Left ventricle myocardium inferior (tissue), 1 donor: ENCODE measurements at regions not wholly inside any gene's neighbourhood (a gene's known extent, or its start where the extent isn't known, plus 50 kb on each side); places are given as distances from the start of the nearest gene placed in this dataset.
A peak's percentile ranks its signal among the peaks of the same experiment; 100 is the strongest.

Experiments
- DNase-seq: peaks from one replicate; pipeline ENCODE4 v3.0.0-alpha.2; 2020
- H3K27ac ChIP-seq: fragments of 200-600 bp; replicated peaks from 2 replicates; pipeline ENCODE4 v1.8.0; 2021
- H3K27me3 ChIP-seq: fragments of 200-600 bp; 2 replicates; pipeline ENCODE4 v1.8.0; 2021; ENCODE audit warnings: low read depth
- H3K36me3 ChIP-seq: fragments of 200-600 bp; 2 replicates; pipeline ENCODE4 v1.8.0; 2021
- H3K4me1 ChIP-seq: fragments of 200-600 bp; 2 replicates; pipeline ENCODE4 v1.8.0; 2021
- H3K4me3 ChIP-seq: fragments of 200-600 bp; 2 replicates; pipeline ENCODE4 v1.8.0; 2021; ENCODE audit warnings: mild to moderate bottlenecking, moderate library complexity
- H3K9me3 ChIP-seq: fragments of 200-600 bp; replicated peaks from 2 replicates; pipeline ENCODE4 v1.8.0; 2021
- intact Hi-C: fragments of 100-400 bp; cut with micrococcal nuclease; formaldehyde crosslinking; loops from one replicate; pipeline ENCODE4 v1.11.0; 2022
- TF ChIP-seq, protein P1 (sequence below): fragments of 200-600 bp; IDR thresholded peaks from 2 replicates; pipeline ENCODE4 v1.8.0; 2021; ENCODE audit warnings: antibody characterized with exemption, mild to moderate bottlenecking, borderline replicate concordance
- donor health status: DM: no; HTN: yes; CAD: no; lungs with severe emphysema.

- Histone ChIP-seq H3K4me1 (peaks cover 14% of the 10 kb centered on the region), H3K36me3 (no peaks in the 10 kb centered on the region), H3K27me3 (no peaks in the 10 kb centered on the region), H3K9me3 (no peaks in the 10 kb centered on the region), H3K27ac (no peak overlapping the region), H3K4me3 (no peak overlapping the region)
- TF ChIP-seq, protein P1, sequence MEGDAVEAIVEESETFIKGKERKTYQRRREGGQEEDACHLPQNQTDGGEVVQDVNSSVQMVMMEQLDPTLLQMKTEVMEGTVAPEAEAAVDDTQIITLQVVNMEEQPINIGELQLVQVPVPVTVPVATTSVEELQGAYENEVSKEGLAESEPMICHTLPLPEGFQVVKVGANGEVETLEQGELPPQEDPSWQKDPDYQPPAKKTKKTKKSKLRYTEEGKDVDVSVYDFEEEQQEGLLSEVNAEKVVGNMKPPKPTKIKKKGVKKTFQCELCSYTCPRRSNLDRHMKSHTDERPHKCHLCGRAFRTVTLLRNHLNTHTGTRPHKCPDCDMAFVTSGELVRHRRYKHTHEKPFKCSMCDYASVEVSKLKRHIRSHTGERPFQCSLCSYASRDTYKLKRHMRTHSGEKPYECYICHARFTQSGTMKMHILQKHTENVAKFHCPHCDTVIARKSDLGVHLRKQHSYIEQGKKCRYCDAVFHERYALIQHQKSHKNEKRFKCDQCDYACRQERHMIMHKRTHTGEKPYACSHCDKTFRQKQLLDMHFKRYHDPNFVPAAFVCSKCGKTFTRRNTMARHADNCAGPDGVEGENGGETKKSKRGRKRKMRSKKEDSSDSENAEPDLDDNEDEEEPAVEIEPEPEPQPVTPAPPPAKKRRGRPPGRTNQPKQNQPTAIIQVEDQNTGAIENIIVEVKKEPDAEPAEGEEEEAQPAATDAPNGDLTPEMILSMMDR: no peak
- DNase-seq: no peak
- intact Hi-C loops: no loop called here
Measured at GRCh38 chr3:64825404-64826120, 137.8 kb upstream of the ADAMTS9 start.

DNA sequence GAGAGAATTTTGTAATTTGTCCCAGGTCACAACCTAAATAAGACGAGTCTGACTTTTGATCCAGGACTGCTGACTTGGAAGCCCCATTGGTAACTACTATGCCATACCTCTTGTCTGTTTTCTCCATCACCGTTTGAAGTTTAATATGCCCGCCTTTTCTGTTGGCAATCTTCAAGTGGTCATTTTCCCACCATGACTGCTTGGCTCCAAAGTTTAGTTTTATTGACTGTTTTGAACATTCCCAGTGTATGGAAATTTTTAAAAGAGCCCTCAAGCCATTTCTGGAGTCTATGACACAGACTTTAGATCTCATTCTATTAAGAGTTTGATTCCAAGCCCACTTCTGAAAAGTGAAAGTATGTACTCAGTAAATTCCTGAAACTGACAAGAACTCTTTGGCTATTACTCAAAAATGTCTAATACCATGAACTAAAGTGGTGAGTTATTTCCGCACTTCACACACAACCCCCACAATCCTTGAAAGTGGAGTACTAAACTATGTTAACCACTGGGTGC lies 136.7 kb upstream of the ADAMTS9 start:
- no peak for DNase-seq
- intact Hi-C loops: no loop called here
- Histone ChIP-seq H3K4me1 (peaks cover 14% of the 10 kb centered on the region), H3K9me3 (no peaks in the 10 kb centered on the region), H3K36me3 (no peaks in the 10 kb centered on the region), H3K27me3 (no peaks in the 10 kb centered on the region), H3K27ac (peak overlapping the region; percentile 14), H3K4me3 (no peak overlapping the region)
- TF ChIP-seq, protein P1: no peak

GRCh38 chr3:64818196-64818595 lies 130.4 kb upstream of the ADAMTS9 start:
- no peak overlapping the region for H3K4me3 ChIP-seq
- intact Hi-C loops: no loop called here
- TF ChIP-seq, protein P1: no peak
- DNase-seq: no peak
- no peak overlapping the region for H3K27ac ChIP-seq
- H3K36me3 ChIP-seq: no peaks in the 10 kb centered on the region
- H3K9me3 ChIP-seq: no peaks in the 10 kb centered on the region
- H3K27me3 ChIP-seq: no peaks in the 10 kb centered on the region
- H3K4me1 ChIP-seq: peaks cover 49% of the 10 kb centered on the region

GRCh38 chr3:64816355-64816754 lies 128.6 kb upstream of the ADAMTS9 start:
- DNase-seq: no peak
- no peak overlapping the region for H3K27ac ChIP-seq
- intact Hi-C loops: no loop called here
- H3K27me3 ChIP-seq: no peaks in the 10 kb centered on the region
- no peak overlapping the region for H3K4me3 ChIP-seq
- TF ChIP-seq, protein P1: no peak
- H3K9me3 ChIP-seq: no peaks in the 10 kb centered on the region
- no peaks in the 10 kb centered on the region for H3K36me3 ChIP-seq
- peaks cover 39% of the 10 kb centered on the region for H3K4me1 ChIP-seq

DNA sequence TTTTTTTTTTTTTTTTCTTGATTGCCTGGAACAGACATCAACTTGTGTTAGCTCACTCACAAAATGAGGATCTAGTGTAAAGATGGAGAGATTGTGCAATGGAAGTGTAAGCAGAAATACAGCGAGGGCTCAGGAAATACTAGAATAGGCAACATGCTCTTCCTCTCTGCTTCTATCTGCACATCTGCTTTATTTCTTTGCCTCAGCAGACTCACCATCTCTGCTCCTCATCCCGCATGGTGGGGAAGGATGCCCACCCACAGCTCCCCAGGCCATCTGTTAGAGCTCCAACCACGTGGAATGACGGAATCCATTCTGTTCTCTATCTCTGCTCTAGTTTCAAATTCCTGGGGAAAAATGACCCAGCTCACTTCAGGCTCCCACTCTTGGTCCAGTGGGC lies 128.0 kb upstream of the ADAMTS9 start:
- Histone ChIP-seq H3K9me3 (no peaks in the 10 kb centered on the region), H3K27me3 (no peaks in the 10 kb centered on the region), H3K36me3 (no peaks in the 10 kb centered on the region), H3K4me3 (peak overlapping the region; percentile 21), H3K27ac (peak overlapping the region; percentile 66), H3K4me1 (peaks cover 35% of the 10 kb centered on the region)
- TF ChIP-seq, protein P1: no peak
- DNase-seq: no peak
- intact Hi-C loops: no loop called here
